GM08714 (cell line): ENCODE measurements at regions not wholly inside any gene's neighbourhood (a gene's known extent, or its start where the extent isn't known, plus 50 kb on each side); places are given as distances from the start of the nearest gene placed in this dataset.

Experiments used
- H3K4me3 ChIP-seq: fragments of 200-500 bp; sonication (Bioruptor generic); 2 replicates; pipeline ENCODE4 v1.5.1; 2014; ENCODE audit warnings: mild to moderate bottlenecking, low read length, inconsistent platforms
- ZNF274 ChIP-seq: IDR thresholded peaks from 2 replicates; pipeline ENCODE4 v1.6.1; 2012; ENCODE audit warnings: mild to moderate bottlenecking, low read depth, low read length

DNA sequence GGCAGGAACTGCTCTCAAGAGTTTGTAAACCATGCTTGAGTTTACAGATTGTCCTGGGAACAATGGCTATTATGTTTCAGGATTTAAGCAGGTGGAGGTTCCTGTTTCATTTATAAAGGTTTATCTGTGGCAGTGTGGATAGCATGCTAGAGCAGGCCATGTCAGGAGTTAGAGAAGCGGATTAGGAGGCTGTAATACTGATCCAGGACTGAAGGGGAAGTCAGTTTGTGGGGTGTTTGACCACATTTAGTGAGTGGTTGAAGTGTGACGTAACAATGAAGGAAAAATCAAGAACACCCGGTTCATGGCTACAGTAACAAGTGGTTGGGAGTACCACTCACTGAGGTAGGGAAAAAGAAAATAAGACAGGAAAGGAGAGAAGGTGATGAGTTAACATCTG is 299.0 kb downstream of the TLR4 start:
- H3K4me3 ChIP-seq, result no peak overlapping the region
- TF ChIP-seq ZNF274, result no peak

DNA sequence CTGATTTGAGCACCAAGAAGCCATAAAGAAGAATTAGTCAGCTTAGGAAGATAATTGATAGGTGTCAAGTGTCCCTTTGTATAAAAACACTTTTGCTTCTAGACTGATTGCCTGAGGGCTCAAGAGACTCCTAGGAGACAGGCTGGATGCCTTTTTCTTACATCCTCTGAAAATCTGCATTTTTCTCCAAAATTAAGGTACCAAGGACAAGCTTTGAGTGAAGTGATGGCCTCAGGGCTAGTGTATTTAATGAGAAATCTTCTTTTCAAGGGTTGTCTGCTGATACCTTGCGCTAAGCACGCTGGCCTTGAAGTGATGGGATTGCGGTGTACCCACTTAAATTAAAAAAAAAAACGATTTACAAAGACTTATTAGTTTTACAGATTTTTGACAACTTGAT is 304.0 kb downstream of the TLR4 start:
- TF ChIP-seq ZNF274, result no peak
- no peak overlapping the region for H3K4me3 ChIP-seq

DNA sequence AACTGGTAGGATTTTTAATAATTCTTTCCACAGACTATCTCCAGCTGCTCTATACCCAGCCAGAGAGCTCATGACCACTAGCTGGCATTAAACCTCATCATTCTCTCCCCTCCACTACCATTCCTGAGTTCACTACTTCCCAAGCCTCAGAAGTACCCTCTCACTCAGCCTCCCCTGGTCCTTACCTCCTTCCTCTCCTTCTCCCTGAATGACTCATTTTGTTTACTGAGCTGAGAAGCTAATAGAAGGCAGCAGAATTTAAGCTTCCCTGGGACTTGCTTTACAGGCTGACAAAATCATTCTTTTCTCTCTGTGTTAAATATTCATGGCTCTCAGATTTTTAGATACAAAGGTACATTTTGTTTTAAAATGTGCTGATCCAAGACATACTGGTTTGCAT is 305.4 kb downstream of the TLR4 start:
- TF ChIP-seq ZNF274, result no peak
- H3K4me3 ChIP-seq, result no peak overlapping the region

DNA sequence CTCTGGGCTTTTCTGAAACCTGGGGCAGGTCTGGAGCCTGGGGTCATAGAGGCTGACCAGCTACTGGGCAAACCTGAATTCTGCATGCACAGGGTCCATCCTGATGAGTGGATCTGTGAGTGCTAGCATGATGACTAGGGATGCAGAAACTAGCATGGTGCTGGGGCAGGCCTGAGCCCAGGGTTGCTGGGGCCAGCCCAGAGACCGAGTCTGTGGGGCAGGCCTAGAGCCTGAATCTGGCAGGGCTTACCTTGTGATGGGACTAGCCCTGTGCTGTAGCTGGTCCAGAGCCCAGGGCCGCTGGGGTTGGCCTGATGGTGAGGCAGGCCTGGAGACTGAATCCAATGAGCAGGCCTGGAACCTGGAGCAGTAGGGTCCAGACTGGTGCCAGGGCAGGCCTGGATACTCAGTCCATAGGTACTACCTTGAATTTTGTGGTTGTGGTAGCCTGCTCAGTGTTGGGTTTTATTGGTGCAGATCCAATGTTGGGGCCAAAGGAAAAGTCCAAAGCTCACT is 313.5 kb downstream of the TLR4 start:
- no peak overlapping the region for H3K4me3 ChIP-seq
- no peak for TF ChIP-seq ZNF274

DNA sequence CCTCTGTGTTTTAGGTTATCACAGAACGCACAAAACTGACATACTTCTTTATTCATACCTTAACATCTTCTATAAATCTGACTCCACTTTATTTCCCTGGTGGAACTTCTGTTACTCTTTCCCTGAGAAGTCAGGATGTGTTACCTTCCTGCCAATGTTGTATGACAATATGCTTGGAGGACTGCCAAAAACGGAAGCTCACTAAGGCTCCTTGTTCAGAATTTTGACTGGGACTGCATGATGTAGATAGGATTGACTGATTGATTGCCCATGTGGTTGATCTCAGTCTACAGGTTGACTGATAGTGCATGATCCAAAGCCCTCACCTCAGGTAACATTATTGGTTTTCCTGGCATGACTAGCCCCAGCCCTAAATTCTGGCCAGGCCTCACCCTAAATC is 319.4 kb downstream of the TLR4 start:
- no peak overlapping the region for H3K4me3 ChIP-seq
- TF ChIP-seq ZNF274, result no peak

DNA sequence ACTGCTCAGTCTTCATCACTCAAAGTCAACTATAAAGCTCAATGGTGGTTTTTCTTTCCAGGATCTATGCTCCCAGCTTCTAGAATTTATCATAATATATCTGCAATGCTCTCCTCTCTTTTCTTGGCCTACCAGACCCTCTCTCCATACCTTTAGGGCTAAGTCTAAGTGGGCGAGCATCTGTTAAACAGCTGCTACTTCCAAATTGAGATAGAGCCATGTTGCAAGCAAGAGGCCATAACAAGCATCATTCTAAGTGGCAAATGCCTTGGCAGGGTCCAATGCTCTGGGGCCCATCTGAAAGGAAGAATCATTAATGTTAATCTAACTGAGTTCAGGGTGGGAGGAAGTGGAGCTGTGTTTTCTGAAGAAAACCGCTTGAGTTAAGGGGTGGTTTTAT is 324.0 kb downstream of the TLR4 start:
- H3K4me3 ChIP-seq, result no peak overlapping the region
- TF ChIP-seq ZNF274, result no peak

DNA sequence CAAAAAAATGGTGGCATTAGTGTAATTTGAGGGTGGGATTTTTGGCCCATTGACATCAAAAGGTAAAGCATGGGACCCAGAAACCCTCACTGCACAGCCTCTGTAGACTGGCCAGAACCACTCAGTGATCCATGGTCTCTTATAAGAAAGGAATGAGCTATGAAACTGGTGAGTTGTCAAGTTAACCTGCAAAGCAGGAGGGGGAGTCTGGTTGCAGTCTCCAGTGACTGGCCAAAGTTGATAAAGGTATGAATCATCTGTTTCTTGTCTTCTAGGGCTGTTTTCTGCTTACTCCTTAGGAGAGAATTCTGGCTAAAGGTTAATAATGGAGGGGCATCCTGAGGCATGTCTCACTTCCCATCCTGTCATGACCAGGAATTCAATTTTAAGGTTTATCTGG is 325.2 kb downstream of the TLR4 start:
- no peak for TF ChIP-seq ZNF274

DNA sequence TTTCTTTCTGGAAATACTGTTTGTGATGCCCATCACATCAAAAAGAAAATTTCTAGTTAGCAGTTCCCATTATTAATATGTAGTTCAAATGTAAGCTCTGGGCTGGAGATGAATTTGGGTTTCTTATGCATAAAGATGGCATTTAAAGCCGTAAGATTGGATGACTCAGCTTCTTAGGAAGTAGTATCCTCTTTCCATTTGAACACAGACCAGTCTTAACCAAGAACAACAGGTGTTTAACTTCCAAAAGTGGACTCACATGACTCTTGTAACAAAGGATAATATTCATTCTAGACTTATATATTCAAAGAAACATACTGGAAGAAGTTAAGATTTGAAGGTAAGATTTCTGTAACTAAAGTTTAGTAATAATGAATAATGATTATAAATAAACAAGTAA is 330.5 kb downstream of the TLR4 start:
- no peak overlapping the region for H3K4me3 ChIP-seq
- TF ChIP-seq ZNF274, result no peak

More for the DNA sequence above, 325.2 kb downstream of the TLR4 start:
- no peak overlapping the region for H3K4me3 ChIP-seq

DNA sequence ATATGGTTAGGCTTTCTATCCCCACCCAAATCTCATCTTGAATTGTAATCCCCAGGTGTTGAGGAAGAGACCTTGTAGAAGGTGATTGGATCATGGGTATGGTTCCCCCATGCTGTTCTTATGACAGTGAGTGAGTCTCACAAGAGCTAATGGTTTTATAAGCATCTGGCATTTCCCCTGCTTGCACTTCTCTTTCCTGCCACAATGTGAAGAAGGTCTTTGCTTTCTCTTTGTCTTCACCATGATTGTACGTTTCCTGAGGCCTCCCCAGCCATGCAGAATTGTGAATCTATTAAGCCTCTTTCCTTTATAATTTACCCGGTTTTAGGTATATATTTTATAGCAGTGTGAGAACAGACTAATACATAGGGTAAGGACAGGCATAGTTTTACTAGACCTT is 334.5 kb downstream of the TLR4 start:
- TF ChIP-seq ZNF274, result no peak
- H3K4me3 ChIP-seq, result no peak overlapping the region

DNA sequence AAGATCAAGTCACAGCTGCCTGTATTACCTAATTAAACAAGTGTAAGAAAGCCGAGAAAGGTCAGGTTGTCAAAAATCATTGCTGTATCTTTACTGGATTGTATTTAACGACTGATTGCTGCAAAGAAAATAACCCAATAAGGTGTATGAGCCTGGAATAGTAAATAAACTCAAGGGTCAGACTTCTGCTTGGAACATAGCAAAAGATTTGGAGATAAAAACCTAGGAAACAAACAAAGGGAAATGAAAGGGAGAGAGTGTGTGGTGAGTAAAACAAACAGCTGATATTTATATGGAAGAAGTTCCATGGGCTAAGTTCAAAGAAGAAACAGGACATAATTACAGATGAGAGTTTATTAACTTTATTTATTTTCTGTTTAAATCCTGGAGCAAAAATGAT is 354.0 kb downstream of the TLR4 start:
- no peak overlapping the region for H3K4me3 ChIP-seq
- TF ChIP-seq ZNF274, result no peak

DNA sequence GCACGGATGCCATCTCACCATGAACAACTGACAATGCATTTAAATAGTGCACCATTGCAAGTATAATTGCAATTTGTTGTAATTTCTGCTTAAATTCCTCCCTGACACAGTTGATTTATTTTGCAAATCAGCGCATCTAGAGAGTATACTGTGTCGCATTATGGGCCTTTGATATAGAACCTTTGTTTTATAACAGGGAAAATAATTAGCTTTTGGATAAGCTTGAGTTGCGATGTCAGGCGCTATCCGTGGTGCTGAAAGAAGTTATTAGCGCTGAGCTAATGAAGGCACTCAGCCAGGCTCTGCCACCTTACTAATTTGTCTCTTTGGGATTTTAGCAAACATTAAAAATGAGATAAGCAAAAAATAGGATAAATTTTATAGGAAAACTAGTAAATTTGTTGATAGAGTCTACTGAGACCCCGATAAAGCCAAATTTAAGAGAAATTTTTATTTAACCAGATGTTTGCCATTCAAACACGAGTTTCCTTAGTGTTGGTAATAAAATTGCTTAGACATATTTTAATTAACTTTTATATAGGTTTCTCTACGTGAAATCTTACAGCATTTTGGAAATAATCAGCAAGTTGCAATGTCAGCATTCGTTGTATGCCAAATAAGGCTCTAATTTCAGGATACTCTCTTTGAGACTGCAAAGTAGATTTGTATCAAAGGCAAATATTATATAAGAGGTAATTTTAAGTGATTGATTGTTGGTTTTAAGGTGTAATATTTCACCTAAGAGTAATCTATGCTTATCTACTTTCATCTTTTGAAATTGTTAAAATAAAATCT is 355.5 kb downstream of the TLR4 start:
- no peak overlapping the region for H3K4me3 ChIP-seq
- TF ChIP-seq ZNF274, result no peak

DNA sequence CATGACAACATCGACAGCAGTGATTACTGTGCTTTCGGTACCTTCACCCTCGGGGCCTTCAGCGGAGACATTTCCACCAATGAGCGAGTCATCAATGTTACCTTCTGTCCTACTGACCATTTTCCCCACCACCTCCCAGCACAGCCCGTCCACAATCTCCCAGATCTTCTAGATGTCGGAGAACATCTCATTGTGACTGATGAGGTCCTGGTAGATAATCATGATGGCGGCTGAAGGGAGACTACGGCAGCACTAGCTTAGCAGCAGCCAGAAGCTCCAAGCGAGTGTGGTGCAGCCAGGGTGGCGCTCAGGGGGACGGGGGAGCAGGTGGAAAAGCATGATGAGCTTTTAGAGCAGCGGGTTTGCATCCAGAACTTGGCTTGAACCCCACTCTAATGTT is 379.0 kb downstream of the TLR4 start:
- no peak overlapping the region for H3K4me3 ChIP-seq

DNA sequence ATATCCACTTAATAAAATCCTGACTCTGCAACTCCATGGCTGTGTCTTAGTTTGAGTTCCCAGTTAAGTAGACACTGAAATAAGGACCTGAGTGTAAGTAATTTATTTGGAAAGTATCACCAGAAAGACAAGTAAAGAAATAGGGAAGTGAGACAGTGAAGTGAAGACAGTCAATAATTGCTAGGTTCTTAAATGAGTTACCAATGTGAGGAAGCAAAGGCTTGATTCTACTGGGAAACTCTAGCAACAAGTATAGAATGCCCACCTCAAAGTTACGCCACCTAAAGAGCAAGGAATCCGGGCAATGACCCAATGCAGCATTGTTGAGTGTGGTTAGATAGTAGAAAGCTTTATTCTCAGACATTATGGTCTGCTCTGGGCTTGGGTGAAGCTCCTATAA is 383.9 kb downstream of the TLR4 start:
- TF ChIP-seq ZNF274, result no peak

More for the DNA sequence above, 379.0 kb downstream of the TLR4 start:
- TF ChIP-seq ZNF274, result no peak

DNA sequence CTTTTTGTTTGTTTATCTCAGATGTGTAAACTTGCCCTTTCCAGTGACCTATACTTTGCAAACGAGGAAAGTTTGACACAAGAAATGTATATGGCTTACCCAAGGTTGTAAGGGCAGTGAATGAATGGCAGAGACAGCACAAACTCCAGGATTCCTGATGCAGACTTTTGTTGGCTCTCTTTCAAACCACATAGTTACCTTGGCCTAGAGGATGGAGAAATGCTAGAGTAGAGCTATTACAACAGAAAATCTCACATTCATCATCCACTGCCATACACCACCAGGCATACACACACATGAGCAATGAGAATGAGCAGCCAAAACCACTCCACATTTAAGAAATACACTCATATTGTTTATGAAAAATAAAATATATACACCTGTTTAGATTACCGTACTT is 387.0 kb downstream of the TLR4 start:
- H3K4me3 ChIP-seq, result no peak overlapping the region
- no peak for TF ChIP-seq ZNF274

More for the DNA sequence above, 383.9 kb downstream of the TLR4 start:
- H3K4me3 ChIP-seq, result no peak overlapping the region

DNA sequence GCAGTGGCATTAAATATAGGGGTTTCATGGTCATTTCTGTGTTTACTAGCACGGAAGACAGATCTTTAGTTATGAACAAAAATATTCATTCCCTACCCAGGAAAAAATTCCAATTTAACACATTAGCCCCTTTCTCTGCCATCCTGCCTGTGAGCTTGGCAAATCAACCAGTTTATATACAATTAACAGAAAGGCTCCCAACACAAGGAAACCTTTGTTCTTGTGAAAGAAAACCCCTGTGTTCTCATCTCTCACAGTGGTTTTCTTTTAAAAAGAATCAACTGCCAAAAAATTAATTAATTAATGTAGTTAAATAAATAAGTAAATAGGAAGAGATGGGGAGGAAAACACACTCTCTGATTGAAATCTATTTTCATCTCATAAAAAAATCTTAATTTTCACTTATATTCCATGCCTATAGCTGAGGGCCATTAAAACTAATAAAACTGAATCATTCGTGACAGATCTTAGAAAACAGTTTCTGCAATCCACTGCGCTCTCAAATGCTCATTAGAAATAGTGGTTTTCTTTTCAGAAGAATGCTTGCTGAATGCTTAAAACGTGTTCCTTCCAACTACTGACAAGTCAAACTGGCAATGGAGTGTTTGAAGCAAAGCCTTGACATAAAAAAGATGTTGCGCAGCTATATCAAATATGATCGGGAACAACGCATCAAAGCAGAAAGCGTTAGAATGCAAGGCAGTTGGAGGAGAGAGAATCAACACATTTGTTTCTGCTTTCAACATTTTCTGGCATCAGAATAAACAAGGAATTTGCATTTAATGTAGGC is 387.7 kb downstream of the TLR4 start:
- TF ChIP-seq ZNF274, result no peak
- H3K4me3 ChIP-seq, result no peak overlapping the region

DNA sequence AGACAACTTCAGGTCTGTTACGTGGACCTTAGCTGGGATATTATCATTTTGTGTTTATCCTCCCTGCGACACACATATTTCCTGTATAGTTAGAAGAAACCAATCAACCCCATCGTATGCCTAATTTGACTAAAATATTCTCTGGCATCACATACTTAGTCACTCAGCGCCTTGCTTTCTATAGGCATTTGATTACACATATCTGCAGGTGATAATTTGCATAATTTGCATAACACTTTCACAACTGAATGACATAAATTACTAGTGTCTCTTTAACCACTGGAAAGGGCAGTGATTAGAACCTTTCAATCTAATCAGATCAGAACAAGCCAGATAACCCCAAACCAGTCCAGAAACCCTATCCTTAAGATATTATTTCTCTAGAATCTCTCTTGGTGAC is 390.2 kb downstream of the TLR4 start:
- H3K4me3 ChIP-seq, result no peak overlapping the region
- no peak for TF ChIP-seq ZNF274
